ENCODE measurements at regions not wholly inside any gene's neighbourhood (a gene's known extent, or its start where the extent isn't known, plus 50 kb on each side); places are given as distances from the start of the nearest gene placed in this dataset.

DNA sequence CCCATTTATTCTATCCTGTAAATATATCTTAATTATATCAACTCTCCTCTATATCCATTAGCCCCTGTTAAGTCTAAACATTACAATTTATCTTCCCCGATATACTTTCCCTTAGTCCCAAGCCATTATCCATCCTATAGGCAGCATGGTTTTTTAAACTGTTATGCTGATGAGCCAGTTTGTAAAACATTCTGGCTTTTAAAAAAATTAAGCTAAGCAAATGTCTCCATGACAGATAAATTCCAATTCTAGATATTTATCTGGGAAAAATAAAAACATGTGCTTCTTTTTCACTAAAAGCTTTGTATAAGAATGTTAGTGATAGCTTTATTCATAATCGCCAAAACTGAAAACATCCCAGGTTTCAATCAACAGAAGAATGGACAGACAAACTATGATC, 183.2 kb upstream of the GNAI1 start:
- TF ChIP-seq TEAD4 (IDR thresholded peaks at IDR 0.05) (no peak), TCF12 (IDR thresholded peaks at IDR 0.05; ENCODE audit: low read depth) (no peak), ZBTB7A (IDR thresholded peaks at IDR 0.05; ENCODE audit: low read depth) (no peak), CEBPB (IDR thresholded peaks at IDR 0.05) (no peak), RAD21 (IDR thresholded peaks at IDR 0.05; ENCODE audit: low read depth) (no peak), NFIC (IDR thresholded peaks at IDR 0.05) (no peak), YY1 (IDR thresholded peaks at IDR 0.05; ENCODE audit: low read depth) (no peak), EGR1 (IDR thresholded peaks at IDR 0.05) (no peak), EP300 (IDR thresholded peaks at IDR 0.05; ENCODE audit: borderline replicate concordance) (no peak), CREB1 (IDR thresholded peaks at IDR 0.05; ENCODE audit: low read depth) (no peak), TAF1 (IDR thresholded peaks at IDR 0.05; ENCODE audit: low read depth) (no peak), FOXM1 (IDR thresholded peaks at IDR 0.05; ENCODE audit: borderline replicate concordance, low read depth) (no peak)
- TF ChIP-seq, protein P1, sequence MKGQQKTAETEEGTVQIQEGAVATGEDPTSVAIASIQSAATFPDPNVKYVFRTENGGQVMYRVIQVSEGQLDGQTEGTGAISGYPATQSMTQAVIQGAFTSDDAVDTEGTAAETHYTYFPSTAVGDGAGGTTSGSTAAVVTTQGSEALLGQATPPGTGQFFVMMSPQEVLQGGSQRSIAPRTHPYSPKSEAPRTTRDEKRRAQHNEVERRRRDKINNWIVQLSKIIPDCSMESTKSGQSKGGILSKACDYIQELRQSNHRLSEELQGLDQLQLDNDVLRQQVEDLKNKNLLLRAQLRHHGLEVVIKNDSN (IDR thresholded peaks at IDR 0.05): no peak
- TF ChIP-seq, protein P2, sequence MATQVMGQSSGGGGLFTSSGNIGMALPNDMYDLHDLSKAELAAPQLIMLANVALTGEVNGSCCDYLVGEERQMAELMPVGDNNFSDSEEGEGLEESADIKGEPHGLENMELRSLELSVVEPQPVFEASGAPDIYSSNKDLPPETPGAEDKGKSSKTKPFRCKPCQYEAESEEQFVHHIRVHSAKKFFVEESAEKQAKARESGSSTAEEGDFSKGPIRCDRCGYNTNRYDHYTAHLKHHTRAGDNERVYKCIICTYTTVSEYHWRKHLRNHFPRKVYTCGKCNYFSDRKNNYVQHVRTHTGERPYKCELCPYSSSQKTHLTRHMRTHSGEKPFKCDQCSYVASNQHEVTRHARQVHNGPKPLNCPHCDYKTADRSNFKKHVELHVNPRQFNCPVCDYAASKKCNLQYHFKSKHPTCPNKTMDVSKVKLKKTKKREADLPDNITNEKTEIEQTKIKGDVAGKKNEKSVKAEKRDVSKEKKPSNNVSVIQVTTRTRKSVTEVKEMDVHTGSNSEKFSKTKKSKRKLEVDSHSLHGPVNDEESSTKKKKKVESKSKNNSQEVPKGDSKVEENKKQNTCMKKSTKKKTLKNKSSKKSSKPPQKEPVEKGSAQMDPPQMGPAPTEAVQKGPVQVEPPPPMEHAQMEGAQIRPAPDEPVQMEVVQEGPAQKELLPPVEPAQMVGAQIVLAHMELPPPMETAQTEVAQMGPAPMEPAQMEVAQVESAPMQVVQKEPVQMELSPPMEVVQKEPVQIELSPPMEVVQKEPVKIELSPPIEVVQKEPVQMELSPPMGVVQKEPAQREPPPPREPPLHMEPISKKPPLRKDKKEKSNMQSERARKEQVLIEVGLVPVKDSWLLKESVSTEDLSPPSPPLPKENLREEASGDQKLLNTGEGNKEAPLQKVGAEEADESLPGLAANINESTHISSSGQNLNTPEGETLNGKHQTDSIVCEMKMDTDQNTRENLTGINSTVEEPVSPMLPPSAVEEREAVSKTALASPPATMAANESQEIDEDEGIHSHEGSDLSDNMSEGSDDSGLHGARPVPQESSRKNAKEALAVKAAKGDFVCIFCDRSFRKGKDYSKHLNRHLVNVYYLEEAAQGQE (IDR thresholded peaks at IDR 0.05; ENCODE audit: low read depth): no peak
- TF ChIP-seq, protein P3, sequence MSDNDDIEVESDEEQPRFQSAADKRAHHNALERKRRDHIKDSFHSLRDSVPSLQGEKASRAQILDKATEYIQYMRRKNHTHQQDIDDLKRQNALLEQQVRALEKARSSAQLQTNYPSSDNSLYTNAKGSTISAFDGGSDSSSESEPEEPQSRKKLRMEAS (IDR thresholded peaks at IDR 0.05): no peak

DNA sequence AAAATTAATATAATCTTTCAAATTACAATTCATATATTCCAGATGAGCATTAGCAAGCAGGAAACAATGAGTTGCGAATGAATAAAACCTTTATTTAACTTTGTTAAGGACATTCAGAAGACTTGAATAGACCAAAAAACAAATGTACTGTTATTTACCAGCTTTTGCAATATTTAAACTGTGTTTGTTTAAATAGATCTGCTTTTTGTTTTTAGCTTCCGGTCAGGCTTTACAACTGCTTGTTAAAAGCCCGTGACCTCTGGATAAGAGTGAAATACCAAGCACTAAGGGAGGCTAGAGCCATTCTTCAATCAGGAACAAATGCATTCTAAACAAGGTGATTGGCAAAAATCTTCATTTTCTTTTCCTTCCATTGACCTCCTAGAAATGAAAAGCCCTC, 184.9 kb upstream of the GNAI1 start:
- TF ChIP-seq, protein P3 (IDR thresholded peaks at IDR 0.05): no peak
- no peak for TF ChIP-seq RAD21 (IDR thresholded peaks at IDR 0.05; ENCODE audit: low read depth)
- no peak for TF ChIP-seq TEAD4 (IDR thresholded peaks at IDR 0.05)
- TF ChIP-seq TCF12 (IDR thresholded peaks at IDR 0.05; ENCODE audit: low read depth): no peak
- TF ChIP-seq CEBPB (IDR thresholded peaks at IDR 0.05): no peak
- TF ChIP-seq FOXM1 (IDR thresholded peaks at IDR 0.05; ENCODE audit: borderline replicate concordance, low read depth): no peak
- TF ChIP-seq, protein P1 (IDR thresholded peaks at IDR 0.05): no peak
- TF ChIP-seq TAF1 (IDR thresholded peaks at IDR 0.05; ENCODE audit: low read depth): no peak
- TF ChIP-seq, protein P2 (IDR thresholded peaks at IDR 0.05; ENCODE audit: low read depth): no peak
- no peak for TF ChIP-seq NFIC (IDR thresholded peaks at IDR 0.05)
- TF ChIP-seq EP300 (IDR thresholded peaks at IDR 0.05; ENCODE audit: borderline replicate concordance): no peak
- TF ChIP-seq ZBTB7A (IDR thresholded peaks at IDR 0.05; ENCODE audit: low read depth): no peak
- no peak for TF ChIP-seq EGR1 (IDR thresholded peaks at IDR 0.05)
- TF ChIP-seq CREB1 (IDR thresholded peaks at IDR 0.05; ENCODE audit: low read depth): no peak
- TF ChIP-seq YY1 (IDR thresholded peaks at IDR 0.05; ENCODE audit: low read depth): no peak

DNA sequence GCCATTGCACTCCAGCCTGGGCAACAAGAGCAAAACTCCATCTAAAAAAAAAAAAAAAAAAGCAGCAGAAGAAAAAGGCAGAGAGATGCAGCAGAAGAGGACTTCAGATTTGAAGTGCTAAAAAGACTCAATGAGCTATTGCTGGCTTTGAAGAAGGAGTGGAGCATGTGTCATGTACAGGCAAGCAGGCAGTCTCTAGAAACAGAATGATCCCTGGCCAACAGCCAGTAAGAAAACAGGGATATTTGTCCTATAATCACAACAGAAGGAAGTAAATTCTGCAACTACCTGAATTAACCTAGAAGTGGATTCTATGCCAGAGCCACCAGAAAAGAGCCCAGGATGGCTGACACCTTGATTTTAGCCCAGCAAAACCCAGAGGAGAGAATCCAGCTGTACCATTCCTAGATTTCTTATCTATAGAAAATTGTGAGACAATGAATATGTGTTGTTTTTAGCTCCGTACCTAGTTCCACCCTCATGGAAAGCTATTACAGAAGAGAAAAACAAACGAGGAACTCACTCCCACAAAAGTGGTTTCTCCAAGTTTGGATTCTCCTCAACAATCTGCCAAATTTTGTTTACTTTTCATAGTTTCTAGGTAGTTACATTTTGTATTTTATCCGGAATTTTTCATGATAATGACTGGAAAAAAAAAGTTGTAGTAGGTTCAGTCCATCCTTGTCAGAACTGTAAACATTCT, 198.2 kb upstream of the GNAI1 start:
- no peak for TF ChIP-seq CREB1 (IDR thresholded peaks at IDR 0.05; ENCODE audit: low read depth)
- no peak for TF ChIP-seq NFIC (IDR thresholded peaks at IDR 0.05)
- no peak for TF ChIP-seq TAF1 (IDR thresholded peaks at IDR 0.05; ENCODE audit: low read depth)
- TF ChIP-seq EP300 (IDR thresholded peaks at IDR 0.05; ENCODE audit: borderline replicate concordance): no peak
- TF ChIP-seq, protein P1 (IDR thresholded peaks at IDR 0.05): no peak
- TF ChIP-seq YY1 (IDR thresholded peaks at IDR 0.05; ENCODE audit: low read depth): no peak
- TF ChIP-seq CEBPB (IDR thresholded peaks at IDR 0.05): no peak

DNA sequence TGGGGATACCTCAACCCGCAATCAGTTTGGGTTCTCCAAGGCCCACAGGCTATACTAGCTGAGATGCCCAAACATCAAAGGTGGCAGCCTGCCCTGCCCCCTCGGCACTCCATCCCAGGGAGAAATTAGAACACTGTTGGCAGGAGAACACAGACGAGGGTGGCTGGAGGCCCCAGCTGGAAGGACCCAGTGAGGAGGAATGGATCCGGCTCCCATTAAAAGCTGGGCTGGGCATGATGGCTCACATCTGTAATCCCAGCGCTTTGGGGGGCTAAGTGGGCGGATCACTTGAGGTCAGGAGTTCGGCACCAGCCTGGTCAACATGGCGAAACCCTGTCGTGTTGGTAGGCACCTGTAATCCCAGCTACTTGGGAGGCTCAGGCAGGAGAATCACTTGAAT, 199.9 kb upstream of the GNAI1 start:
- TF ChIP-seq ZBTB7A (IDR thresholded peaks at IDR 0.05; ENCODE audit: low read depth): no peak
- TF ChIP-seq CREB1 (IDR thresholded peaks at IDR 0.05; ENCODE audit: low read depth): no peak
- no peak for TF ChIP-seq EP300 (IDR thresholded peaks at IDR 0.05; ENCODE audit: borderline replicate concordance)
- TF ChIP-seq CEBPB (IDR thresholded peaks at IDR 0.05): no peak
- TF ChIP-seq, protein P3 (IDR thresholded peaks at IDR 0.05): no peak
- TF ChIP-seq, protein P1 (IDR thresholded peaks at IDR 0.05): no peak
- TF ChIP-seq NFIC (IDR thresholded peaks at IDR 0.05): no peak
- TF ChIP-seq RAD21 (IDR thresholded peaks at IDR 0.05; ENCODE audit: low read depth): no peak
- TF ChIP-seq TEAD4 (IDR thresholded peaks at IDR 0.05): no peak
- TF ChIP-seq TAF1 (IDR thresholded peaks at IDR 0.05; ENCODE audit: low read depth): no peak
- TF ChIP-seq TCF12 (IDR thresholded peaks at IDR 0.05; ENCODE audit: low read depth): no peak
- no peak for TF ChIP-seq FOXM1 (IDR thresholded peaks at IDR 0.05; ENCODE audit: borderline replicate concordance, low read depth)
- no peak for TF ChIP-seq YY1 (IDR thresholded peaks at IDR 0.05; ENCODE audit: low read depth)
- TF ChIP-seq, protein P2 (IDR thresholded peaks at IDR 0.05; ENCODE audit: low read depth): no peak
- no peak for TF ChIP-seq EGR1 (IDR thresholded peaks at IDR 0.05)

All from Ishikawa (cell line).